Stimulated activated CD4-positive, alpha-beta T cell treated with anti-CD3 and anti-CD28 coated beads, Interleukin-4, amount 100 ng/mL, for 24 hours (primary cell): ENCODE measurements at regions not wholly inside any gene's neighbourhood (a gene's known extent, or its start where the extent isn't known, plus 50 kb on each side); places are given as distances from the start of the nearest gene placed in this dataset.

Source experiments
- DNase-seq: peaks from one replicate; pipeline ENCODE4 v3.0.0-alpha.2; 2020

DNA sequence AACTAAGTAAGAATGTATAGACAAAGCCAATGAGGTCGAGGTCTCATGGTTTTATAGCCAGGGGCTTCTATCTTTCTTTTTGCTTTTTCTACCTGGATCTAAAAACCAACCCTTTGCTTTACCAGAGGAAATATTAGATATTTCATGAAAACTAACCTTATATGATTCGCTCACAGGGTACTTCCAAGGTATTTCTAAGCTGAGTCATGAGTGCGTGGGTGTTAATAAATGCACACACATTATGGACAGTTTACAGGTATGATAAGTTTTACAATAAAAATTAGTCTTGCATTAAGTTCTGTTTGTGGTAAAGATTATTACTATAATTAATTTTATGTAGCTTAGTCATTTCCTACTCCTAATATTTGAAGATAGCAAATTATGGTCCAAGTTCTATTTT lies 217.2 kb downstream of the CHRM3 start:
- no peak for DNase-seq

- no peak for DNase-seq
These were observed 220.6 kb downstream of the CHRM3 start for GRCh38 chr1:239606850-239607400.

GRCh38 chr1:239608469-239608868 lies 222.1 kb downstream of the CHRM3 start:
- DNase-seq = no peak

- no peak for DNase-seq
These were observed 226.0 kb downstream of the CHRM3 start for GRCh38 chr1:239612379-239612778.

GRCh38 chr1:239616673-239617072 lies 230.3 kb downstream of the CHRM3 start:
- no peak for DNase-seq

GRCh38 chr1:239617259-239617658 lies 230.9 kb downstream of the CHRM3 start:
- no peak for DNase-seq

DNA sequence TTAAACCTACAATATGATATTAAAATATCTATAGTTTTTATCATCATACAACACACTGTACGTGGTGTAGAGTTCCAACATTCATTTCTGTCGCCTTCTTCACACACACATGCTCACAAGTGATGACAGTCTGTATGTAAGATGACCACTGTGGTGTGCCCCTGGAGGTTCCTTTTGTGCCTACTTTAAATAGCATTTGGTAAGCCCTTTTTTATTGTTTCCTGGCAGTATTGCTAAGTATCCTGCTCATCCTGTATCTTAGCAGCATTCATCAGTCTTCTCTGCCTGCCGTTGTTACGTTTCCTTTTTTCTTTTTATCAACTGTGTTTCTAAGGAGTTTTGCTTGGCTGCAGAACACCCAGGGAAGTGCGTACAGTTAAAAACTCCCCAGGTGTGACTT lies 231.4 kb downstream of the CHRM3 start:
- no peak for DNase-seq

DNA sequence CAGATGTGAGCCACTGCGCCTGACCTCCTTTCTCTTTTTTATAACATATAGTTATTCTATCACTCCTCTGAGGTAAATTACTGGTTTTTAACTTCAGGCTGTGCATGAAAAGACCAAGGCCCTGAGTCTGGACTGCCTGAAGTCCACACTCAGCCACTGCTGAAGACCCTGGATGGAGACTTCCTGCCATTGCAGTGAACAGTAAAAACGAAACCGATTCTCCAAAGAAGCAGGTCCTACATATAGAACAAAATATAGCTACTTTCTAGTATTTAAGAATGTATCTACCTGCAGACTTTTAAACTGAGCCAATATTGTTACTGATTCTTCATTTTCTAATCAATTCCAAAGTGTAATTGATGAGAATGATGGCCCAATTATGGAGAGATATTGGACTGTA lies 232.8 kb downstream of the CHRM3 start:
- DNase-seq = no peak

DNA sequence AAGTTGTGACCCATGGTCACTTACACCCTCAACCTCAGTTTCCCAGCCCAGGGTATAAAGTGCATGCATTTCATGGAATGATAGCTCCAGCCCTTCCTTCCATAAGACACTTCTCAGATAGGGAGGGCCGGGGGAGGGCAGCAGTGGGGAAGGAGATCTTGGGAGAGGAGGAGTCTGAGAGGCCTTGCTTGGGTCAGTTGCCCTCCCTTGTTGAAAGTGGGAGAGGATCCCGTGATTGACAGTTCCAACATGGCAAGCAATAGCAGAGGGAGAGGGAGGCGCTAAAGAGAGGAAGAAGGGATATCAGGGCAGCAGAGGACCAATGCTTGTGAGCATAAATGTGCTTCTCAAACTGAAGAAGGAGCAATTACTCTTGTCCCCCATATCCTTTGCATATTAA lies 244.4 kb downstream of the CHRM3 start:
- no peak for DNase-seq

- no peak for DNase-seq
These were observed 247.1 kb downstream of the CHRM3 start for GRCh38 chr1:239633432-239633831.

DNA sequence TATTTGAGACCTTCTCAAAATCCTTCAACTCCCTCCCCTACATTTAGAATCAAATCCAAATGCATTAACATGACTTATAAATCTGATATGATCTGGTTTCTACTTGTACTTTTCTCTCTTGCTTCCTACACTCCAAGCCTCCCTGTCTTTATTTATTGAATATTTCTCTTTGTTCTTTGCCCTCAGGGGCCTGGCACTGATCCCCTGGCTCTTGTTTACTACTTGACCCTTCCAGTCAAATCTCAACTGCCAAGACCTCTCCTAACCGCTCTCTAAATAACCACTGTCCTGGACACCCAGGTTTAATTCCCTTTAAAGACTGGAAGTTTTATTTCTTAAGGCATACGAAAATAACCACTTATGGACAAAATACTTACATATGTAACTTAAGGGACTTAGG lies 248.9 kb downstream of the CHRM3 start:
- DNase-seq = no peak

DNA sequence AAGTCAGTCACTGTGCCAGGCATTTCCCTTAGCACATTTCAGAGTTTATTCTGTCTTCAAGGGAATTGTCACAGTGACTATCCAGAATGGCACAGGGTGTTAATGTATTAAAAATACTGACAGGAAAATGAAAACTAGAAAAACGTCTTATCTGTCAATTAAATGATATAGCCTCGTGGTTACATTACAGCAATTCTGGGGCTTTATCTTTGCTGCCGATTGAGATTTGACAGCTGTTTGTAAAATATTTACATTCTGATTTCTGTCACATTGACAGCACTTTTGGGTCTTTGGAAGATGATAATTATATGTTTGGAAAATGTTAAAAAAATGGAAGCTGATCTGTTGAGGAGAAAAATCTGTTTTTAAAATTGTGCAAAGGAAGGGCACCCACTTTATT lies 250.0 kb downstream of the CHRM3 start:
- DNase-seq = no peak

DNA sequence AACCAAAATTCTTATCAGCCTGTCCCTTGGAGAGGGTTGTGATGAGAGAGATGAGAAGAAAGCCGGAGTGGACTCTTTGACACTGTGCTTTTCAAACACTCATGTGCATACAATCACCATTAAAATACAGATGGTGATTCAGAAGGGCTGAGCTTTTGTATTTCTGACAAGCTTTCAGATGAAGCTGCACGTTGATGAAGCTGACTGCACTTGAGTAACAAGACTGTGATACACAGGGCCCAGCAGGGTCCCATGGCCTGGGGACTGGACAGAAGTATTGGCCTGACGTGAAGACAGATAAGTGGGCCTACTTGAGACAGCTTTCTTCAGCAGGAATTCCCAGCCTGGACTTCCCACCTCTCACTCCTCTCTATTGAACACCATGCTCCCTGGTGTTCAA lies 258.2 kb downstream of the CHRM3 start:
- no peak for DNase-seq

- DNase-seq = no peak
These were observed 260.7 kb downstream of the CHRM3 start for GRCh38 chr1:239647045-239647444.

- DNase-seq = no peak
These were observed 261.7 kb downstream of the CHRM3 start for GRCh38 chr1:239647964-239648632.

- DNase-seq = no peak
These were observed 268.7 kb downstream of the CHRM3 start for GRCh38 chr1:239655023-239655422.

GRCh38 chr1:239657291-239657690 lies 270.9 kb downstream of the CHRM3 start:
- DNase-seq = no peak

DNA sequence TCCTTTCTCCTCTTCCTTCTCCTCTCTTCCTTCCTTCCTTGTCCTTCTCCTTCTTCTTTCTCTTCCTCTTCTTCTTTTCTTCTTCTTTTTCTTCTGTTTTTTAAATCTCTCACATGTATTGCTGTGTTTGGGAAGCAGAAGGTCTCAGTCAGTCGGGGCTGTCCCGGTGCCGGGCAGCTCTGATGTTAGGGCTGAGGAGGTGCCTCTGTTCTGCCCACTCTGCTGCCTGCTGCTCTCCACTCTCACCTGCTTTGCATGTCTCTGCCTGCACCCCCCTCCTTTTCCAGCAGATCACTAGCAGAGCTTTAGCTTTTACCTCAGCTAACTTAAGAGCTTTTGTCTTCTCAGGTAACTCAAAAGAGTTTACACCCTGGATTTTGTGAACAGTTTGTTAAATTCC lies 276.6 kb downstream of the CHRM3 start:
- no peak for DNase-seq

GRCh38 chr1:239672256-239672655 lies 285.9 kb downstream of the CHRM3 start:
- DNase-seq = no peak

GRCh38 chr1:239675735-239676134 lies 289.4 kb downstream of the CHRM3 start:
- no peak for DNase-seq

GRCh38 chr1:239676522-239677273 lies 290.3 kb downstream of the CHRM3 start:
- no peak for DNase-seq

GRCh38 chr1:239677362-239677761 lies 291.0 kb downstream of the CHRM3 start:
- DNase-seq = no peak

- DNase-seq = no peak
These were observed 291.8 kb downstream of the CHRM3 start for GRCh38 chr1:239678181-239678580.

DNA sequence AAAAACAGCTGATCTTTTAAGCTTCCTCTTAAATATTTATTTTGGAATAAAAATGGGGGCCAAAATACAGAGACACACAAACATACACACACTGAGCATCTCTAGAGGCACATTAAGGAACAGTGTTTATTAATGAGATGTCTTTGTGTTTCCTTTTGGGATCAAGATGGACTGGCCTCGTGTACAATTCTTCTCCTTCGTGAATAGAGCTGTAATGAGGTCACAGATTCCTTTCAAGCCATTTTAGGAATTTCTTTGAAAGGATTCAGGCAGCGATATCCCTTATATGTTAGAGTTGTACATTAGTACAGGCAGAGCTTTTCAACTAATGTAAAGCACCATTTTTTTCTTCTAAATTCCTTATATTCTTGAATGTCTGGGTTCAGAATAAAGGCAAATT lies 295.7 kb downstream of the CHRM3 start:
- DNase-seq = no peak

DNA sequence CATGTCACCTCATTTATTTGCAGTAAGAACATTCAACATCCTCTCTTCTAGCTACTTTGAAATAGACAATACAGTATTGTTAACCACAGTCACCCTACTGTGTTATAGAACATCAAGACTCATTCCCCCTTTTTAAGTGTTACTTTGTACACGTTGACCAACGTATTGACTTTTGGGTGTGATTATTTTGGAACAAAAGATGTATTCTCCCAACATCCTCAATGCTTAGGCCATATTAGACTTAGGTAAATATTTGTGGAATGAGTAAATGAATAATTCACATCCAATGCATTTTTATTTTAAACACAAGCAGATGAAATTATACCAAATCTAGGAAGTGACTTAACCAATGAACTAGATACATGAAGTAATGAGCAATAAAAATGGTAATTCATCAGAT lies 296.6 kb downstream of the CHRM3 start:
- DNase-seq = no peak
